Left renal pelvis (tissue), 4 donors: ENCODE measurements at regions not wholly inside any gene's neighbourhood (a gene's known extent, or its start where the extent isn't known, plus 50 kb on each side); places are given as distances from the start of the nearest gene placed in this dataset.

Source experiments
- DNase-seq, 4 donors: peaks; one replicate each; pipeline ENCODE4 v3.0.0-alpha.2; 2013; ENCODE audit warnings: low read depth in 4 of 4, low spot score in 3 of 4

- no peak for DNase-seq
Observed at GRCh38 chr11:122186439-122187080, 70.5 kb upstream of the BLID start.

GRCh38 chr11:122183933-122184332 is 67.9 kb upstream of the BLID start:
- DNase-seq: no peak

DNA sequence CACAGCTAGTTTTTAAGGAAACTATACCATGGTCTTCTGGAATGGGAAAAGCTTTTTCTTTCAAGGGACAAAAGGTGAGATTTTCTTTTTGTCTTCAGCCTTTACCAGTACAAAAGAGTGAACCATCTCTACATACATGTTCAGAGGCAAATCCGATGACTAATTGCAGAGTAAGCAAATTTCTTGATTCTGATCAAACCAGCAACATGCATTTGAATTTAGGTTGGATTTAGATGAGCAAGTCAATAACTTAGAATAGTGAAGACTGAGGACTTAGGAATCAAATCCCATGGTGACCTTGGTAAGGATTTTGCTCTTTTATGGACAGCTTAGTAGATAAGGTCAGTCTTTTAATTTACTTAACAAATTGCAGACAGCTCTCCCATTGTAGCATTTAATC is 65.9 kb upstream of the BLID start:
- DNase-seq: no peak

- no peak for DNase-seq
Observed at GRCh38 chr11:122181372-122181771, 65.4 kb upstream of the BLID start.

- DNase-seq: no peak
Observed at GRCh38 chr11:122179961-122180834, 64.2 kb upstream of the BLID start.

GRCh38 chr11:122178795-122179194 is 62.8 kb upstream of the BLID start:
- no peak for DNase-seq

GRCh38 chr11:122177238-122177637 is 61.2 kb upstream of the BLID start:
- DNase-seq: no peak

DNA sequence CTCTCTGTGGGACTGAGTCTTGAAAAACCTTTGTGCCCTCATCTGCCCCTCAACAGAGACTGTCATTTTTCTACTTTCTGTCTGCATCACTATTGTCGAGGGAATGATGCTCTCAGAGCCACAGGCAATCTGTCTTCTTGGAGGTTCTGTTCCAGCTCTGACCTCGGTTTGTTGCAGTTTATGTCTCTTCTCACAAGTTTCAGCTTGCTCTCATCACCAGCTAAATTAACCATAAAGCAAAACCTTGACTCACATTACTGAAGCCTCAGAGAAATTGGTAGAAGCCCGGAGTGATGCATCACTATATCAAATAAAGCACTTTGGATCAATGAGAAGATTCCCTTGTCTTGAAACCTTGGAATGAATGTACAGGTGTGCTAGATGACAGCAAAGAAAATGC is 60.6 kb upstream of the BLID start:
- no peak for DNase-seq

GRCh38 chr11:122175306-122175705 is 59.3 kb upstream of the BLID start:
- no peak for DNase-seq

- no peak for DNase-seq
Observed at GRCh38 chr11:122173587-122173986, 57.6 kb upstream of the BLID start.

- DNase-seq: no peak
Observed at GRCh38 chr11:122173074-122173450, 57.0 kb upstream of the BLID start.

DNA sequence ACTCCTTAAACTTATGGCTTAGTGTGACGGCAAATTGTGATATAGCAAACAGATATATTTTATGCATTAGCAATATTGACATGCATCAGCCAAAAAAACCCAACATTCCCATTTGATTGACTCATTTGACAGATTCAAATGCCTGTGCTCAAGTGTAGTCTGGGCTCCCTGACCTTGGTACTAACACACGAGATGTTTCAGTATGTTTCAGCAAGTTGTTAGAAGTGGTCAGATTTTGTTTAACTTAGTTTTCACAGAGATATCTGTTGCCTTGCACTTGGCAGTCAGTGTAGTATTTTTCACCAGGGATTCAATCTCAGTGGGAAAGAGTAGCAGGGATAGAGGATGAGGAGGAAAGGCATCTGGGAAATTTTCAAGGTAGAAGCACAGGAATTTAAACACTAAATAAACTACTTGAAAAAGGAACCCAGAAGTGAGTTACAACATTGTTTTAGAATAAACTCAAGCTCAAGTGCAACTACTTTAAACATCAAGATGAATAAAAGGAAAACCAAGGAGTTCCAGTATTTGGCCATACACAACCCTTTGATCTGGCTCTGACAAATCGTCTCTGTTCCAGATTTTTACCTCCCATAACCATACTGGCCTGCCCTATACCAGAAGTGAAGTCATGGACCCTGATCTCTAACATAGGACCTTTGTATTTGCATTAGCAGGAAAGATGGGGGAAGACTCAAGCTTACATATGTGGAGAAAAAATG is 56.5 kb upstream of the BLID start:
- DNase-seq: no peak

DNA sequence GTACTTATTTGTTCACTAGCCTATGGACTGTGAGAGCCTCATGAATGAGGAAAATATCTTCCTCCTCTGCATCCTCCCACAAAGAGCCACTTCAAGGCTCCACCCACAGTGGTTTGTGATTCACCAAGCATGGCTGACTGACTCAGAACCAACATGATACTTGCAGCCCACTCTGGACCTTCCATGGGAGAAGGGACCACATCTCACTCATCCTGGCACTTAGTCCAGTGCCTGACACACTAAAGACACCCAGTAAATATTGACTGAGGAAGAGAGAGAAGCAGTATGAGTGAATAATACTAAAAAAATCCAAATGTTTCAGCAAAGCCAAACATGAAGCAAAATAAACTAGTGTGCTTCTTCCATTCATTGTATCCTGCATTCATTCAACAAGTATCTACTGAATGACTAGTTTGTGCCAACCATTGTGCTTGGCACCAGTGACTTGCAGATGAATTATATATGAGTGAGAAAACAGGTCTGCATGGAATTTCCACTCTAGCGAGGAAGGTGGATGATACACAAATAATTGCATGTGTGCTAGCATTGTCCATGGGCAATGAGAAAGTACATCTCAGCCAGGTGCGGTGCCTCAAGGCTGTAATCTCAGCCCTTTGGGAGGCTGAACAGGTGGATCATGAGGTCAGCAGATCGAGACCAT is 54.9 kb upstream of the BLID start:
- no peak for DNase-seq

DNA sequence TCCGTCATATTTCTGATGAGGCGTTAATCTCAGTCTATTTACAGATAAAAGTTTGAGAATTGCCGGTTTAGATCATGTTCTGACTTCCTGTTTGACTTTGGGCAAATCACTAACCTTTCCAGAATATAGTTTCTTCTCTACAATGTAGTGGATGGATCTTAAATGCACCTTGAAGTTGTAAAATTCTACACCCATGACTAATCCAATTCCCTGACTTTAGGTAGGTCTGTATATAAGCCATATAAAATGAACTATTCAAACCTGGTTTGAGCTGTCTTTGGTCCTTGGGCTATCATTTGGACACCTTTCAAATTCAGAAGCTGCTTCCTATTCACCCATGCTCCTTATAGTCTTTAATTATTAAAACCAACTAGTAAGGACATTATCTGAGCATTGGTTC is 52.2 kb upstream of the BLID start:
- no peak for DNase-seq

GRCh38 chr11:122167100-122167499 is 51.1 kb upstream of the BLID start:
- DNase-seq: no peak

DNA sequence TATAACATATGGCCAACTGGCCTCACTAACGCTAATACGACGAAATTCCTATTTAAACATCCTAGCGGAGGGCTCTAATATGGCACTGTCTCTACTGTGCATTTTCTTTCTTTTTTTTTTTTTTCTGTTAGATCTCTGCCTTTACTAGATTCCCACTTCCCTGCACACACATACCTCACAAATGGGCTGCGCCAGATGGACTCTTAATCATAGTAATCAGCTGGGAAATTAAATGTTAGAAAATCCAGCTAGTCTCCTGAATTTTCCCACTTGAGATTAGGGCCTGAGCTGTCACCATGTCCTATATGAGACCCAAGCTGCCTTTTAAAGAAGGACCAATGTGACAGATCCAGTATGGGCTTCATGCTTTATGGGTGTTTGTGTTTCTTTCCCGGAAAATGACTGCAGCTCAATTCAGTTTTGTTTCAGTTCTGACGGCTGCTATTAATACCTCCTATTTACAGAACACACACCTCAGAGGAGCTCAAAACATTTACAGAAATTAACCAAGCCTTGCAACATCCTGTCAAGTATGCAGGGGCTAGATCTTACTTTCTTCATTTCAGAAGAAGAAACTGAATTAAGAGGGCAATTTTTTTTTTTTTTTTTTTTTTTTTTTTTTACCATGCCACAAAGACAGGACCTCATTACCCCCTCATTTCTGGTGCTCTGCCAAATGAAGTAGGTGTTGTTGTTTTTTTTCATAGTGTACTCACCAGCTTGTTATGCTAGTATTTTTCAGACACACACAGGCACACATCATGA is 49.8 kb upstream of the BLID start:
- no peak for DNase-seq
